ENCODE measurements at regions not wholly inside any gene's neighbourhood (a gene's known extent, or its start where the extent isn't known, plus 50 kb on each side); places are given as distances from the start of the nearest gene placed in this dataset.

GRCh38 chr3:163919154-163919553 is 1159.1 kb downstream of the SI start:
- no peak for TF ChIP-seq GATA2 (IDR thresholded peaks at IDR 0.05; ENCODE audit: low read depth, low read length)
- TF ChIP-seq GATA3 (IDR thresholded peaks at IDR 0.05; ENCODE audit: low read depth, low read length), result no peak

Measured in SH-SY5Y (cell line).